Stimulated activated CD4-positive, alpha-beta T cell treated with anti-CD3 and anti-CD28 coated beads, Interleukin-4, amount 100 ng/mL, for 48 hours (primary cell): ENCODE measurements at regions not wholly inside any gene's neighbourhood (a gene's known extent, or its start where the extent isn't known, plus 50 kb on each side); places are given as distances from the start of the nearest gene placed in this dataset.

Experiments
- DNase-seq, 2 donors: peaks; one replicate each; pipeline ENCODE4 v3.0.0-alpha.2; 2020; ENCODE audit warnings: low read depth in 2 of 2

- no peak for DNase-seq
Measured at GRCh38 chr21:23218667-23219066, 2220.5 kb downstream of the NCAM2 start.

GRCh38 chr21:23217597-23217996 is 2219.4 kb downstream of the NCAM2 start:
- DNase-seq, result no peak

- DNase-seq, result no peak
Measured at GRCh38 chr21:23215261-23215660, 2217.1 kb downstream of the NCAM2 start.
